ENCODE measurements at regions not wholly inside any gene's neighbourhood (a gene's known extent, or its start where the extent isn't known, plus 50 kb on each side); places are given as distances from the start of the nearest gene placed in this dataset.

GRCh38 chr5:29040404-29040803, 2002.0 kb upstream of the CDH9 start:
- FAIRE-seq = no peak
- Histone ChIP-seq H3K23ac (ENCODE audit: insufficient read length) (no peak overlapping the region), H2BK120ac (replicated peaks; ENCODE audit: low read depth, low read length) (no peak overlapping the region), H3K18ac (ENCODE audit: extremely low read depth, low read length) (no peak overlapping the region), H3K4me1 (replicated peaks in 1 of 4; ENCODE audit: control insufficient read depth in 3 of 4, insufficient read depth in 4 of 4, low read length in 3 of 4) (peaks cover 0 to 2% (median 0%) of the 10 kb centered on the region in 4 experiments; a peak in 1 of 7 replicates), H3K9me3 (ENCODE audit: insufficient read depth in 2 of 2, low read depth in 1 of 2, low read length in 1 of 2) (no peaks in the 10 kb centered on the region), H3K23me2 (ENCODE audit: low read depth, low read length) (no peaks in the 10 kb centered on the region; the same call in 1 of the 2 replicates), H4K20me1 (replicated peaks in 1 of 2; ENCODE audit: control insufficient read depth in 1 of 2, insufficient read depth in 2 of 2, low read length in 2 of 2) (no peaks in the 10 kb centered on the region), H2BK5ac (ENCODE audit: low read depth, low read length) (no peak overlapping the region), H3K4ac (replicated peaks; ENCODE audit: insufficient read length, low read depth, low read length) (no peak overlapping the region), H2BK20ac (ENCODE audit: low read length) (no peak overlapping the region), H3K27me3 (replicated peaks in 1 of 4; ENCODE audit: control insufficient read depth in 3 of 4, extremely low read depth in 1 of 4, insufficient read depth in 3 of 4, low read length in 3 of 4) (no peaks in the 10 kb centered on the region), H3K79me2 (ENCODE audit: control insufficient read depth in 1 of 2, insufficient read depth in 2 of 2, low read length in 2 of 2) (no peaks in the 10 kb centered on the region), H4K91ac (replicated peaks; ENCODE audit: insufficient read length, low read length) (no peak overlapping the region), H3K4me3 (ENCODE audit: extremely low read depth in 1 of 4, insufficient read depth in 2 of 4, low read depth in 3 of 4, low read length in 4 of 4) (no peak overlapping the region), H3K36me3 (ENCODE audit: control insufficient read depth in 2 of 4, insufficient read depth in 4 of 4, low read length in 3 of 4) (no peaks in the 10 kb centered on the region), H3K27ac (ENCODE audit: low read depth, low read length) (no peak overlapping the region), H3K56ac (replicated peaks; ENCODE audit: insufficient read length, low read depth, low read length) (no peak overlapping the region), H2AK5ac (ENCODE audit: low read depth, low read length) (no peak overlapping the region), H3K4me2 (ENCODE audit: insufficient read depth in 1 of 2, low read depth in 2 of 2, low read length in 2 of 2) (no peak overlapping the region), H3K9ac (replicated peaks in 1 of 4; ENCODE audit: extremely low read depth in 1 of 4, low read depth in 3 of 4, low read length in 3 of 4) (no peak overlapping the region), H3K14ac (ENCODE audit: insufficient read length) (no peak overlapping the region), H2BK15ac (ENCODE audit: low read length) (no peak overlapping the region), H4K5ac (ENCODE audit: insufficient read length, low read depth, low read length) (no peak overlapping the region), H4K8ac (ENCODE audit: extremely low read depth, insufficient read depth, low read length) (no peak overlapping the region), H2BK12ac (ENCODE audit: low read depth, low read length) (no peak overlapping the region), H2AFZ (ENCODE audit: low read length) (no peak overlapping the region), H3K79me1 (ENCODE audit: low read depth, low read length) (no peaks in the 10 kb centered on the region)
- 92% methylated on average over 1 of the region's 1 CpG; no CpG with 5 or more reads in 1 of the 2 experiments for WGBS, 2 experiments (ENCODE audit: extremely low coverage in 1 of 2, insufficient coverage in 1 of 2, insufficient read length in 1 of 2, insufficient replicate concordance in 2 of 2, low coverage in 1 of 2, low lambda C conversion rate in 2 of 2, missing lambda C conversion rate in 1 of 2)
- ChIA-PET CTCF (ENCODE audit: partially characterized antibody) (no interaction called here), POLR2A (ENCODE audit: partially characterized antibody) (no interaction called here)
- TF ChIP-seq POLR2AphosphoS5 (IDR thresholded peaks at IDR 0.05; ENCODE audit: low read depth, low read length) (no peak), SIX5 (IDR thresholded peaks at IDR 0.05; ENCODE audit: low read depth, low read length) (no peak)
- no peak for DNase-seq (ENCODE audit: low read depth in 1 of 2, low spot score in 2 of 2)

Data from H1 (cell line).